GM06990 (cell line): ENCODE measurements at regions not wholly inside any gene's neighbourhood (a gene's known extent, or its start where the extent isn't known, plus 50 kb on each side); places are given as distances from the start of the nearest gene placed in this dataset.

ENCODE experiments used
- DNase-seq: peaks from one replicate; pipeline ENCODE4 v3.0.0-alpha.2; 2011; ENCODE audit not compliant: insufficient read length; ENCODE audit errors: extremely low read depth
- H3K27me3 ChIP-seq: replicated peaks from 2 replicates; pipeline ENCODE4 v1.6.0; 2011; ENCODE audit warnings: low read length; ENCODE audit not compliant: control insufficient read depth, insufficient read depth
- H3K36me3 ChIP-seq: 2 replicates; pipeline ENCODE4 v1.5.1; 2011; ENCODE audit warnings: low read length; ENCODE audit not compliant: control insufficient read depth, insufficient read depth
- H3K4me3 ChIP-seq: replicated peaks from 2 replicates; pipeline ENCODE4 v1.5.1; 2011; ENCODE audit warnings: low read depth, mild to moderate bottlenecking, control low read depth, low read length
- TF ChIP-seq, protein P1 (sequence below): IDR thresholded peaks from 2 replicates; pipeline ENCODE4 v1.5.1; 2011; ENCODE audit warnings: low read length, control low read depth, mild to moderate bottlenecking, inconsistent platforms; ENCODE audit not compliant: insufficient read depth, poor library complexity, severe bottlenecking

DNA sequence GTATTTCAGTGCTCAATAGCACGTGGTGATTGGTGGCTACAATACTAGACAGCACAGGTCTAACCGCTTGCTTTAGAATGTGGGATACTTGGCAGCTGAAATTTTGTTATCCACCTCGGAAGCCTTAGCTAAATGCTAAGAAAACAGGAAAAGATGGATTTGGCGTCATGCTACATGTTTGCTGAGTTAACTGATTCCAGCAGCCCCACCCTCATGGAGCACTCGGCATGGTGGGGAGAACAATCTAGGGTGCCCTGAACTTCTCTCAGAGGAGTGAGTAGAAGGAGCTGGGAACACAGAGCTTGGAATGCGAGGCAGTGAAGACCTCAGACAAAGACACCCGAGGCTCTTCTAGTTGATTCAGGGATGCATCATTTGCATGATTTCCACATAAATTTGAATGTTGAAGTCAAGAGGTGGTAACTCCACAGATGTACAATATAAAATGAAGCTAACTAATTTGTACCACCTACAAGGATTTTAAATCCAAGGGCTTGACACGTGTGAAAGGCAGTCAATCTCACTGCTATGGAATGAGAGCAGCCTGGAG, 145.1 kb upstream of the FSTL4 start:
- DNase-seq, result no peak
- TF ChIP-seq, protein P1, sequence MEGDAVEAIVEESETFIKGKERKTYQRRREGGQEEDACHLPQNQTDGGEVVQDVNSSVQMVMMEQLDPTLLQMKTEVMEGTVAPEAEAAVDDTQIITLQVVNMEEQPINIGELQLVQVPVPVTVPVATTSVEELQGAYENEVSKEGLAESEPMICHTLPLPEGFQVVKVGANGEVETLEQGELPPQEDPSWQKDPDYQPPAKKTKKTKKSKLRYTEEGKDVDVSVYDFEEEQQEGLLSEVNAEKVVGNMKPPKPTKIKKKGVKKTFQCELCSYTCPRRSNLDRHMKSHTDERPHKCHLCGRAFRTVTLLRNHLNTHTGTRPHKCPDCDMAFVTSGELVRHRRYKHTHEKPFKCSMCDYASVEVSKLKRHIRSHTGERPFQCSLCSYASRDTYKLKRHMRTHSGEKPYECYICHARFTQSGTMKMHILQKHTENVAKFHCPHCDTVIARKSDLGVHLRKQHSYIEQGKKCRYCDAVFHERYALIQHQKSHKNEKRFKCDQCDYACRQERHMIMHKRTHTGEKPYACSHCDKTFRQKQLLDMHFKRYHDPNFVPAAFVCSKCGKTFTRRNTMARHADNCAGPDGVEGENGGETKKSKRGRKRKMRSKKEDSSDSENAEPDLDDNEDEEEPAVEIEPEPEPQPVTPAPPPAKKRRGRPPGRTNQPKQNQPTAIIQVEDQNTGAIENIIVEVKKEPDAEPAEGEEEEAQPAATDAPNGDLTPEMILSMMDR, result no peak

DNA sequence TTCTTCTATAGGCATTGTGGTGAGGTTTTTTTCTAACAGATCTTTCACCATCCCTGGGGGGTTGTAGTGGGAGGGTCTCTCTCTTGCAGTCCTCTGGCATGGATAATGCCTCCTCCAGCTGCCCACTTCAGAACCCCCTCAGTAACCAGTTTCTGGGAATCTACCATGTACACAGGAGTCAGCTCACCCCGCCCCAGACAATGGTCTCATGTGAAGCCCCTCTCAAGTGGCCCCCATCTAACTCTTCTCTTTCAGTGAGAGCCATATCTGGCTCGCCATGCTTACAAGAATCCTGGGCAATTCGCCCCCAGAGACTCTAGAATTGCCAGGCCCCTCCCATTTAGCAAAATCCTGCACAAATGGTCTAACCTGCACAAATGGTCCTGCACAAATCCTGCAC, 144.4 kb upstream of the FSTL4 start:
- Histone ChIP-seq H3K4me3 (no peak overlapping the region), H3K27me3 (no peaks in the 10 kb centered on the region; the same call in 1 of the 2 replicates), H3K36me3 (no peaks in the 10 kb centered on the region)
- DNase-seq, result no peak
- TF ChIP-seq, protein P1, result no peak

More for the DNA sequence above, 145.1 kb upstream of the FSTL4 start:
- Histone ChIP-seq H3K27me3 (no peaks in the 10 kb centered on the region; the same call in 1 of the 2 replicates), H3K4me3 (no peak overlapping the region), H3K36me3 (no peaks in the 10 kb centered on the region)

DNA sequence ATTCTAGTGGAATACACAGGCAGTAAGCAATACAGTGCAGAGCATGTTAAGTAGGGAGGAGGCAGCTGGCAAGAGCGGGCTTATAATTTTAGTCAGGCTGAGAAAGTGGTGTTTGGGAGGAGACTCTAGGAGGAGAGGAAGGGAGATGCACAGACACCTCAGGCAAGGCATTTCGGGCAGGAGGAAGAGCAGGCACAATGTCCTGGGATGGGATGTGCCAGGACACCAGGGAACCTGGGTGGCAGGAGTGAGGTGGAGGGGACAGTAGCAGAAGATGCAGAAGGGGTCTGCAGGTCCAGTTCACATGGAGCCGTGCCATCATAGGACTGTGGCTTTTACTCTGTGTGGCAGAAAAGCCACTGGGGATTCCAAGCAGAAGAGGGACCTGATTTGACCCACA, 143.7 kb upstream of the FSTL4 start:
- no peak overlapping the region for H3K4me3 ChIP-seq
- no peaks in the 10 kb centered on the region; the same call in 1 of the 2 replicates for H3K27me3 ChIP-seq
- no peaks in the 10 kb centered on the region for H3K36me3 ChIP-seq
- TF ChIP-seq, protein P1, result no peak
- DNase-seq, result no peak

- no peak for DNase-seq
- no peak overlapping the region for H3K4me3 ChIP-seq
- TF ChIP-seq, protein P1, result peak; percentile 75
These were observed 142.3 kb upstream of the FSTL4 start for GRCh38 chr5:133754575-133755169.

GRCh38 chr5:133753856-133754255, 141.5 kb upstream of the FSTL4 start:
- H3K27me3 ChIP-seq, result no peaks in the 10 kb centered on the region
- no peak for DNase-seq
- H3K36me3 ChIP-seq, result no peaks in the 10 kb centered on the region
- no peak overlapping the region for H3K4me3 ChIP-seq
- TF ChIP-seq, protein P1, result no peak

More at GRCh38 chr5:133754575-133755169, 142.3 kb upstream of the FSTL4 start:
- no peaks in the 10 kb centered on the region for H3K27me3 ChIP-seq
- no peaks in the 10 kb centered on the region for H3K36me3 ChIP-seq

DNA sequence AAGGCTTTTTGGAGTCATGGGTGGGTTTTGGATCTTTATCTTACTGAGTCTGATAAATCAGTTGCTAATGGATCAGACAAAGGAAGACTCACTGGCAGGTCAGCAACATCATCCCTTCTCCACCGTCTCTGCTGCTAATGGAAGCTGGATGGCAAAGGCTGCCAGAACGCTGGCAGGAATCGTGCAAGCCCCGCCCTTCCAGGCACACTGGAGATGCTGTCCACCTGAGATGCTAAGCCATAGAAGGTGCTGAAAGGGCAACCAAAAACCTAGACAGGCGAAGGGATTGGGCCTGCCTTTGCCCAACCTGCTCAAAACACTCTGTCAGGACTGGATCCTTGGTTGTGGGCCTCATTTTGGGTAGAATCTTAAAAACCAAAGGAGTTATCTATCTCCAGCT, 139.5 kb upstream of the FSTL4 start:
- TF ChIP-seq, protein P1, result no peak
- no peaks in the 10 kb centered on the region for H3K27me3 ChIP-seq
- no peak overlapping the region for H3K4me3 ChIP-seq
- DNase-seq, result no peak
- H3K36me3 ChIP-seq, result no peaks in the 10 kb centered on the region
